ENCODE measurements at regions not wholly inside any gene's neighbourhood (a gene's known extent, or its start where the extent isn't known, plus 50 kb on each side); places are given as distances from the start of the nearest gene placed in this dataset.
"Not testable (repeated sequence)": the region's sequence is repeated elsewhere in the genome, so short reads cannot be mapped to it uniquely, and the experiment has no call there.

DNA sequence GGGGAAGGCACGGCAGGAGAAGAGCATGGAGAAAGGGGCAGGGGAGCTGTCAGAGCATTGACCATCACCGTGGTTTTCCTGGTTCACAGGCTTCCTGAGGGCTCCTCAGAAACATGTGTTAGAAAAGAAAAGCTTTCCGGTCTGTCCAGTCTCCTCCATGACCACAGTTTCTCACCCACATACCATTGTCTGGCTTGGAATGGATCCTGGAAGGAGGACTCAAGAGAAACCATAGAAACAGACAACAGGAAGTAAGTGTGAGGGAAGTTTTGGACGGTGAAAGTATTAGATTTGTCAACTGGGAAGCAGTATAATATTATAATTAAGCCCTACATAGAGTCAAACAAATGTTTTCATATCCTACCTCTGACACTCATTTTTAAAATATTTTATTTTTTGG is 52.7 kb upstream of the NOTCH2NLA start:
- not testable (repeated sequence) for TF ChIP-seq ZC3H8 (IDR thresholded peaks at IDR 0.05); KDM2B (CRISPR knock-in tag; IDR thresholded peaks at IDR 0.05); NFIC (IDR thresholded peaks at IDR 0.05); TEAD4 (IDR thresholded peaks at IDR 0.05; ENCODE audit: low read length); TEAD4 (CRISPR knock-in tag; IDR thresholded peaks at IDR 0.05; ENCODE audit: borderline replicate concordance); ZNF184 (CRISPR knock-in tag; IDR thresholded peaks at IDR 0.05); SP1 (CRISPR knock-in tag; IDR thresholded peaks at IDR 0.05); GABPB1 (CRISPR knock-in tag; IDR thresholded peaks at IDR 0.05)
- TF ChIP-seq, protein P1, sequence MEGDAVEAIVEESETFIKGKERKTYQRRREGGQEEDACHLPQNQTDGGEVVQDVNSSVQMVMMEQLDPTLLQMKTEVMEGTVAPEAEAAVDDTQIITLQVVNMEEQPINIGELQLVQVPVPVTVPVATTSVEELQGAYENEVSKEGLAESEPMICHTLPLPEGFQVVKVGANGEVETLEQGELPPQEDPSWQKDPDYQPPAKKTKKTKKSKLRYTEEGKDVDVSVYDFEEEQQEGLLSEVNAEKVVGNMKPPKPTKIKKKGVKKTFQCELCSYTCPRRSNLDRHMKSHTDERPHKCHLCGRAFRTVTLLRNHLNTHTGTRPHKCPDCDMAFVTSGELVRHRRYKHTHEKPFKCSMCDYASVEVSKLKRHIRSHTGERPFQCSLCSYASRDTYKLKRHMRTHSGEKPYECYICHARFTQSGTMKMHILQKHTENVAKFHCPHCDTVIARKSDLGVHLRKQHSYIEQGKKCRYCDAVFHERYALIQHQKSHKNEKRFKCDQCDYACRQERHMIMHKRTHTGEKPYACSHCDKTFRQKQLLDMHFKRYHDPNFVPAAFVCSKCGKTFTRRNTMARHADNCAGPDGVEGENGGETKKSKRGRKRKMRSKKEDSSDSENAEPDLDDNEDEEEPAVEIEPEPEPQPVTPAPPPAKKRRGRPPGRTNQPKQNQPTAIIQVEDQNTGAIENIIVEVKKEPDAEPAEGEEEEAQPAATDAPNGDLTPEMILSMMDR (IDR thresholded peaks at IDR 0.05 in 2 of 3, conservative IDR thresholded peaks at IDR 0.05 in 1 of 3; ENCODE audit: insufficient read depth in 2 of 3, low read depth in 1 of 3, low read length in 3 of 3), result not testable (repeated sequence)
- TF ChIP-seq, protein P2, sequence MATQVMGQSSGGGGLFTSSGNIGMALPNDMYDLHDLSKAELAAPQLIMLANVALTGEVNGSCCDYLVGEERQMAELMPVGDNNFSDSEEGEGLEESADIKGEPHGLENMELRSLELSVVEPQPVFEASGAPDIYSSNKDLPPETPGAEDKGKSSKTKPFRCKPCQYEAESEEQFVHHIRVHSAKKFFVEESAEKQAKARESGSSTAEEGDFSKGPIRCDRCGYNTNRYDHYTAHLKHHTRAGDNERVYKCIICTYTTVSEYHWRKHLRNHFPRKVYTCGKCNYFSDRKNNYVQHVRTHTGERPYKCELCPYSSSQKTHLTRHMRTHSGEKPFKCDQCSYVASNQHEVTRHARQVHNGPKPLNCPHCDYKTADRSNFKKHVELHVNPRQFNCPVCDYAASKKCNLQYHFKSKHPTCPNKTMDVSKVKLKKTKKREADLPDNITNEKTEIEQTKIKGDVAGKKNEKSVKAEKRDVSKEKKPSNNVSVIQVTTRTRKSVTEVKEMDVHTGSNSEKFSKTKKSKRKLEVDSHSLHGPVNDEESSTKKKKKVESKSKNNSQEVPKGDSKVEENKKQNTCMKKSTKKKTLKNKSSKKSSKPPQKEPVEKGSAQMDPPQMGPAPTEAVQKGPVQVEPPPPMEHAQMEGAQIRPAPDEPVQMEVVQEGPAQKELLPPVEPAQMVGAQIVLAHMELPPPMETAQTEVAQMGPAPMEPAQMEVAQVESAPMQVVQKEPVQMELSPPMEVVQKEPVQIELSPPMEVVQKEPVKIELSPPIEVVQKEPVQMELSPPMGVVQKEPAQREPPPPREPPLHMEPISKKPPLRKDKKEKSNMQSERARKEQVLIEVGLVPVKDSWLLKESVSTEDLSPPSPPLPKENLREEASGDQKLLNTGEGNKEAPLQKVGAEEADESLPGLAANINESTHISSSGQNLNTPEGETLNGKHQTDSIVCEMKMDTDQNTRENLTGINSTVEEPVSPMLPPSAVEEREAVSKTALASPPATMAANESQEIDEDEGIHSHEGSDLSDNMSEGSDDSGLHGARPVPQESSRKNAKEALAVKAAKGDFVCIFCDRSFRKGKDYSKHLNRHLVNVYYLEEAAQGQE (IDR thresholded peaks at IDR 0.05; ENCODE audit: borderline replicate concordance), result not testable (repeated sequence)
- TF ChIP-seq, protein P2 (CRISPR knock-in tag; IDR thresholded peaks at IDR 0.05; ENCODE audit: low read depth), result not testable (repeated sequence)
- TF ChIP-seq, protein P3, sequence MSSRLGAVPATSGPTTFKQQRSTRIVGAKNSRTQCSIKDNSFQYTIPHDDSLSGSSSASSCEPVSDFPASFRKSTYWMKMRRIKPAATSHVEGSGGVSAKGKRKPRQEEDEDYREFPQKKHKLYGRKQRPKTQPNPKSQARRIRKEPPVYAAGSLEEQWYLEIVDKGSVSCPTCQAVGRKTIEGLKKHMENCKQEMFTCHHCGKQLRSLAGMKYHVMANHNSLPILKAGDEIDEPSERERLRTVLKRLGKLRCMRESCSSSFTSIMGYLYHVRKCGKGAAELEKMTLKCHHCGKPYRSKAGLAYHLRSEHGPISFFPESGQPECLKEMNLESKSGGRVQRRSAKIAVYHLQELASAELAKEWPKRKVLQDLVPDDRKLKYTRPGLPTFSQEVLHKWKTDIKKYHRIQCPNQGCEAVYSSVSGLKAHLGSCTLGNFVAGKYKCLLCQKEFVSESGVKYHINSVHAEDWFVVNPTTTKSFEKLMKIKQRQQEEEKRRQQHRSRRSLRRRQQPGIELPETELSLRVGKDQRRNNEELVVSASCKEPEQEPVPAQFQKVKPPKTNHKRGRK (tag; IDR thresholded peaks at IDR 0.05), result not testable (repeated sequence)
- TF ChIP-seq, protein P4, sequence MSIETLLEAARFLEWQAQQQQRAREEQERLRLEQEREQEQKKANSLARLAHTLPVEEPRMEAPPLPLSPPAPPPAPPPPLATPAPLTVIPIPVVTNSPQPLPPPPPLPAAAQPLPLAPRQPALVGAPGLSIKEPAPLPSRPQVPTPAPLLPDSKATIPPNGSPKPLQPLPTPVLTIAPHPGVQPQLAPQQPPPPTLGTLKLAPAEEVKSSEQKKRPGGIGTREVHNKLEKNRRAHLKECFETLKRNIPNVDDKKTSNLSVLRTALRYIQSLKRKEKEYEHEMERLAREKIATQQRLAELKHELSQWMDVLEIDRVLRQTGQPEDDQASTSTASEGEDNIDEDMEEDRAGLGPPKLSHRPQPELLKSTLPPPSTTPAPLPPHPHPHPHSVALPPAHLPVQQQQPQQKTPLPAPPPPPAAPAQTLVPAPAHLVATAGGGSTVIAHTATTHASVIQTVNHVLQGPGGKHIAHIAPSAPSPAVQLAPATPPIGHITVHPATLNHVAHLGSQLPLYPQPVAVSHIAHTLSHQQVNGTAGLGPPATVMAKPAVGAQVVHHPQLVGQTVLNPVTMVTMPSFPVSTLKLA (conservative IDR thresholded peaks at IDR 0.05), result not testable (repeated sequence)
- TF ChIP-seq, protein P5, sequence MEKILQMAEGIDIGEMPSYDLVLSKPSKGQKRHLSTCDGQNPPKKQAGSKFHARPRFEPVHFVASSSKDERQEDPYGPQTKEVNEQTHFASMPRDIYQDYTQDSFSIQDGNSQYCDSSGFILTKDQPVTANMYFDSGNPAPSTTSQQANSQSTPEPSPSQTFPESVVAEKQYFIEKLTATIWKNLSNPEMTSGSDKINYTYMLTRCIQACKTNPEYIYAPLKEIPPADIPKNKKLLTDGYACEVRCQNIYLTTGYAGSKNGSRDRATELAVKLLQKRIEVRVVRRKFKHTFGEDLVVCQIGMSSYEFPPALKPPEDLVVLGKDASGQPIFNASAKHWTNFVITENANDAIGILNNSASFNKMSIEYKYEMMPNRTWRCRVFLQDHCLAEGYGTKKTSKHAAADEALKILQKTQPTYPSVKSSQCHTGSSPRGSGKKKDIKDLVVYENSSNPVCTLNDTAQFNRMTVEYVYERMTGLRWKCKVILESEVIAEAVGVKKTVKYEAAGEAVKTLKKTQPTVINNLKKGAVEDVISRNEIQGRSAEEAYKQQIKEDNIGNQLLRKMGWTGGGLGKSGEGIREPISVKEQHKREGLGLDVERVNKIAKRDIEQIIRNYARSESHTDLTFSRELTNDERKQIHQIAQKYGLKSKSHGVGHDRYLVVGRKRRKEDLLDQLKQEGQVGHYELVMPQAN (IDR thresholded peaks at IDR 0.05; ENCODE audit: borderline replicate concordance), result not testable (repeated sequence)

All from K562 (cell line).